ENCODE measurements at regions not wholly inside any gene's neighbourhood (a gene's known extent, or its start where the extent isn't known, plus 50 kb on each side); places are given as distances from the start of the nearest gene placed in this dataset.

DNA sequence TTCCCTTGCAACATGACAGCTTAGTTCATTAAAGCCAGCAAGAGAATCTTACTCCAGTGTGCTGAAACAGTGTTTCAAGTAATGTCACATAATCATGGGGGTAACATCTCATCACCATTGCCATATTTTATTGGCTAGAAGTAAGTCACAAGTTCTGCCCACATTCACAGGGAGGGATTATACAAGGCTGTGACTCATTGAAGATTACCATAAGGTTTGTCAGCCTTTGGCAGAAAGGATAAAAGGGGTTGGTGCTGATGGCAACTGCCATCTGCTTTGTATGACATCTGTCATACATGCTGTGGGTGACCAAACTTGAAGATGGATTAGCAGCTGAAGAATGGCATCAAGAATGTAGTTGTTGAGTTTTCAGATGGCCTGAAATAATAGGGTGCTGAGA lies 61.2 kb downstream of the KCNE4 start:
- Histone ChIP-seq H3K9me3 (ENCODE audit: control insufficient read depth, low read length) (no peaks in the 10 kb centered on the region), H3K4me3 (ENCODE audit: low read length) (no peak overlapping the region)

DNA sequence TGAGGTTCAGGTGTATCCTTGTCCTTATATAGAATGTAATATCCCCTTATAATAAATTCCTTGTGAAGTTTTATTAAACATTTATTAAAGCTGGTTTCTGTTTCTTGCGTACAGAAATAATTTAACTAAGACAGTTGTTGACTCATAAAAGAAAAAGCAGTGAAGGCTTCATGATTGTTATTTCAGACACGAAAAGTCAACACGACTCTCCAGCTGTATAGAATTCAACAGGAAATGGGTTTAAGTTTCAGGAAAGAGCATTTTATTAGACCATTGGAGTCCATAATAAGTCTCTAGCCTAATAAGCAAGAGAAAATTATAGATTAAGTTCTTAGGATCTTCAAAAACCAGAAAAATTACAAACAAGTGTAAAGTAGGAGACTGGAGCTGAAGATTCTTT lies 62.2 kb downstream of the KCNE4 start:
- Mint-ChIP-seq H3K4me1 (no peaks in the 10 kb centered on the region), H3K27ac (no peak overlapping the region)
- WGBS, 2 experiments (ENCODE audit: insufficient coverage in 1 of 2, insufficient read length in 1 of 2), result 92 to 96% methylated on average over 2 to 3 of the region's 3 CpGs

More for the DNA sequence above, 61.2 kb downstream of the KCNE4 start:
- no peak overlapping the region for H3K4me3 Mint-ChIP-seq
- H3K27me3 Mint-ChIP-seq (ENCODE audit: insufficient read depth), result no peaks in the 10 kb centered on the region
- no peak overlapping the region for H3K27ac Mint-ChIP-seq
- no peaks in the 10 kb centered on the region for H3K4me1 Mint-ChIP-seq
- no peaks in the 10 kb centered on the region for H3K9me3 Mint-ChIP-seq
- Histone ChIP-seq H3K27ac (ENCODE audit: low read depth, low read length) (no peak overlapping the region), H3K9ac (ENCODE audit: extremely low read depth, low read length, poor library complexity, severe bottlenecking) (no peak overlapping the region), H3K36me3 (ENCODE audit: control insufficient read depth, insufficient read depth, low read length) (no peaks in the 10 kb centered on the region), H3K4me1 (ENCODE audit: control insufficient read depth, insufficient read depth, low read length) (no peaks in the 10 kb centered on the region), H3K27me3 (ENCODE audit: control insufficient read depth, insufficient read depth, low read length, poor library complexity, severe bottlenecking) (no peaks in the 10 kb centered on the region)
- TF ChIP-seq, protein P1, sequence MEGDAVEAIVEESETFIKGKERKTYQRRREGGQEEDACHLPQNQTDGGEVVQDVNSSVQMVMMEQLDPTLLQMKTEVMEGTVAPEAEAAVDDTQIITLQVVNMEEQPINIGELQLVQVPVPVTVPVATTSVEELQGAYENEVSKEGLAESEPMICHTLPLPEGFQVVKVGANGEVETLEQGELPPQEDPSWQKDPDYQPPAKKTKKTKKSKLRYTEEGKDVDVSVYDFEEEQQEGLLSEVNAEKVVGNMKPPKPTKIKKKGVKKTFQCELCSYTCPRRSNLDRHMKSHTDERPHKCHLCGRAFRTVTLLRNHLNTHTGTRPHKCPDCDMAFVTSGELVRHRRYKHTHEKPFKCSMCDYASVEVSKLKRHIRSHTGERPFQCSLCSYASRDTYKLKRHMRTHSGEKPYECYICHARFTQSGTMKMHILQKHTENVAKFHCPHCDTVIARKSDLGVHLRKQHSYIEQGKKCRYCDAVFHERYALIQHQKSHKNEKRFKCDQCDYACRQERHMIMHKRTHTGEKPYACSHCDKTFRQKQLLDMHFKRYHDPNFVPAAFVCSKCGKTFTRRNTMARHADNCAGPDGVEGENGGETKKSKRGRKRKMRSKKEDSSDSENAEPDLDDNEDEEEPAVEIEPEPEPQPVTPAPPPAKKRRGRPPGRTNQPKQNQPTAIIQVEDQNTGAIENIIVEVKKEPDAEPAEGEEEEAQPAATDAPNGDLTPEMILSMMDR (conservative IDR thresholded peaks at IDR 0.05), result no peak
- H3K36me3 Mint-ChIP-seq (ENCODE audit: low read depth), result no peaks in the 10 kb centered on the region
- DNase-seq, result no peak

GRCh38 chr2:223114917-223115316 lies 62.9 kb downstream of the KCNE4 start:
- H3K27me3 Mint-ChIP-seq (ENCODE audit: insufficient read depth), result no peaks in the 10 kb centered on the region
- TF ChIP-seq, protein P1 (conservative IDR thresholded peaks at IDR 0.05), result no peak
- no peak overlapping the region for H3K4me3 ChIP-seq (ENCODE audit: low read length)
- H3K27ac Mint-ChIP-seq, result no peak overlapping the region
- 100% methylated on average over 3 of the region's 3 CpGs; no CpG with 5 or more reads in 1 of the 2 experiments for WGBS, 2 experiments (ENCODE audit: insufficient coverage in 1 of 2, insufficient read length in 1 of 2)
- no peaks in the 10 kb centered on the region for H3K36me3 ChIP-seq (ENCODE audit: control insufficient read depth, insufficient read depth, low read length)
- no peaks in the 10 kb centered on the region for H3K9me3 Mint-ChIP-seq
- H3K4me1 Mint-ChIP-seq, result no peaks in the 10 kb centered on the region
- DNase-seq, result no peak
- no peak overlapping the region for H3K9ac ChIP-seq (ENCODE audit: extremely low read depth, low read length, poor library complexity, severe bottlenecking)
- no peaks in the 10 kb centered on the region for H3K9me3 ChIP-seq (ENCODE audit: control insufficient read depth, low read length)
- no peak overlapping the region for H3K4me3 Mint-ChIP-seq
- H3K27me3 ChIP-seq (ENCODE audit: control insufficient read depth, insufficient read depth, low read length, poor library complexity, severe bottlenecking), result no peaks in the 10 kb centered on the region
- H3K4me1 ChIP-seq (ENCODE audit: control insufficient read depth, insufficient read depth, low read length), result no peaks in the 10 kb centered on the region
- H3K36me3 Mint-ChIP-seq (ENCODE audit: low read depth), result no peaks in the 10 kb centered on the region
- no peak overlapping the region for H3K27ac ChIP-seq (ENCODE audit: low read depth, low read length)

More for the DNA sequence above, 62.2 kb downstream of the KCNE4 start:
- TF ChIP-seq, protein P1 (conservative IDR thresholded peaks at IDR 0.05), result no peak
- DNase-seq, result no peak
- Histone ChIP-seq H3K4me1 (ENCODE audit: control insufficient read depth, insufficient read depth, low read length) (no peaks in the 10 kb centered on the region), H3K9me3 (ENCODE audit: control insufficient read depth, low read length) (no peaks in the 10 kb centered on the region), H3K27ac (ENCODE audit: low read depth, low read length) (no peak overlapping the region), H3K36me3 (ENCODE audit: control insufficient read depth, insufficient read depth, low read length) (no peaks in the 10 kb centered on the region), H3K27me3 (ENCODE audit: control insufficient read depth, insufficient read depth, low read length, poor library complexity, severe bottlenecking) (no peaks in the 10 kb centered on the region), H3K4me3 (ENCODE audit: low read length) (no peak overlapping the region), H3K9ac (ENCODE audit: extremely low read depth, low read length, poor library complexity, severe bottlenecking) (no peak overlapping the region)
- no peak overlapping the region for H3K4me3 Mint-ChIP-seq
- no peaks in the 10 kb centered on the region for H3K27me3 Mint-ChIP-seq (ENCODE audit: insufficient read depth)
- no peaks in the 10 kb centered on the region for H3K9me3 Mint-ChIP-seq
- H3K36me3 Mint-ChIP-seq (ENCODE audit: low read depth), result no peaks in the 10 kb centered on the region
